ENCODE measurements at regions not wholly inside any gene's neighbourhood (a gene's known extent, or its start where the extent isn't known, plus 50 kb on each side); places are given as distances from the start of the nearest gene placed in this dataset.

- TF ChIP-seq CTCF (IDR thresholded peaks at IDR 0.05), result no peak
- no peak for TF ChIP-seq EP300 (IDR thresholded peaks at IDR 0.05)
These were observed 358.4 kb downstream of the CTTN start for GRCh38 chr11:70756756-70757155.
